T-helper 2 cell (primary cell): ENCODE measurements at regions not wholly inside any gene's neighbourhood (a gene's known extent, or its start where the extent isn't known, plus 50 kb on each side); places are given as distances from the start of the nearest gene placed in this dataset.
A peak's percentile ranks its signal among the peaks of the same experiment; 100 is the strongest.
"Not testable (repeated sequence)": the region's sequence is repeated elsewhere in the genome, so short reads cannot be mapped to it uniquely, and the experiment has no call there.

Experiments used
- DNase-seq, 5 experiments: peaks; one replicate each; pipeline versions ENCODE4 v3.0.0 to v3.0.0-alpha.2; 2012 to 2022

DNA sequence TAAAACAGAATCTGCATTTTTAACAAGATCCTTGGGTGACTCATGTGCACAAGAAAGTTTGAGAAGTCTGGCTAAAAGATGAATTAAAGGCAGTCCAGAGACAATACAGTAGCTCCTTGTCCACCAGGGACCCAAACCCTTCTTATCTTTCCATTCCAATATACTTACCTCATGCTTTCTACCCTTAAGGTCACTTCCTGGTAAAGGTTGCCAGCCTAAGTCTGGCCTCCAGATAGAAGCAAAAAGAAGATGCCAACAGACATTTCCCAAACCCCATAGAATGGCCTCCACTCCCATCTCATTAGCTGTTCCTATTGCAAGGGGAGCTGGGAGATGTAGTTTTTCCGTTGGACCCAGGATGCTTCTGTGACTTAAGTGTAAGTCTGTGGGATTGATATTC lies 101.4 kb upstream of the XYLT1 start:
- DNase-seq = no peak

- DNase-seq = no peak
Measured at GRCh38 chr16:17571499-17572093, 100.8 kb upstream of the XYLT1 start.

DNA sequence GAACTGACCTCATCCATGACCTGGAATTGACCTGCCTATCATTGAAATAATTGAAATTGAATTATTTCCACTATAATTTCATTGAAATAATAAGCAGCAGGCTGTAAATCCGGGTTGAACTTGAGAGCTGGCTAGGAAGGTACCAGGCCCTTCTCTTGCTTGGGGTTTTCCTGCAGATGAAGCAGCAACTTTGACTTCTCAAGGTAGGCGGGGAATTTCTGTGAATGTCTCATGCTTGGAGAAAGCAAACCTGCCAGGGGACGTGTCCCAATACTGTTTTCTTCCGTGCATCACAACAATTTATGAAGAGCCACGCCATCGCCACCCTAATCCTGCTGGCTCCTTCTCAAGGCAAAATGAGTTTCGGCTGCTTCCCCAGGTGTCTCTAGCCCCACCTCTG lies 97.5 kb upstream of the XYLT1 start:
- DNase-seq = no peak

- DNase-seq = no peak
Measured at GRCh38 chr16:17567455-17567854, 96.7 kb upstream of the XYLT1 start.

GRCh38 chr16:17566656-17567450 lies 96.1 kb upstream of the XYLT1 start:
- DNase-seq = no peak

- no peak for DNase-seq
Measured at GRCh38 chr16:17566075-17566474, 95.3 kb upstream of the XYLT1 start.

- DNase-seq = no peak
Measured at GRCh38 chr16:17565605-17566004, 94.8 kb upstream of the XYLT1 start.

DNA sequence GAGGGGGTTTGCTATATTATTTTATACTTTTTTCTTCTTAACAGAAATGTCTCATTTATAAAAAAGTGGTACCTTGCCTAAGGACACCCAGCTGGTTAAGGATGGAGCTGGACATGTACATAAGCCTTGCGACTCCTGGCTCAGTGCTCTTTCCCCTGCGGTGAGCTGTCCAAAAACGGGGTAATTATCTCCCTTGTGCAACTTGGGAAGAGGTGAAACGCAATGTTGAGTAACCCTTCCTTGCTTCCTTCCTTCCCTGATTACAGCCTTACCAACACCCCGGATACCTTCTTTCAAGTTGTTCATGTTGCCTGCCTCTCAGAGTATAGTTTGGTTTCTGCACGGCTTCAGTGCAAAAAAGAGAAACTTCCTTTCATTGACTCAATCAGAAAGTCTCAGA lies 94.1 kb upstream of the XYLT1 start:
- no peak for DNase-seq

GRCh38 chr16:17563323-17564091 lies 92.7 kb upstream of the XYLT1 start:
- no peak for DNase-seq

DNA sequence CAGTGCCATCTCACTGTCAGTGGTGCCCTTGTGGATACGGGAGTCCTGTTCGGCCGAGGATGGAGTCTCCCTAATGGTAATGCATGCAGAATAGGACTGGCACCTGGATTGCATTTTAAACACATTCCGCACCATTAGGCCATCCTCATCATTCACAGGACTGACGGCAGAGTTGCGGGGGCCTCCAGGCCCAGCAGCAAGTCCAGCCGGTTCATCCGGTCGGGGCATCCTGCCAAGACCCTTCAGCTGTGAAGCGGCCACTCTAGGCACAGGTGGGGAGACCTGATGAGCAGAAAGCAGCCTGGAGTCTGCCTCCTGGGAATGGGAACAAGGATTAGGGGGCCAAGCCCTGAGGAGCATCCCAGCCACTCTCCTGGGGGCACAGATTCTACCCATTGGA lies 90.3 kb upstream of the XYLT1 start:
- no peak for DNase-seq

GRCh38 chr16:17560548-17560947 lies 89.8 kb upstream of the XYLT1 start:
- DNase-seq = no peak

- DNase-seq = no peak
Measured at GRCh38 chr16:17559394-17559793, 88.6 kb upstream of the XYLT1 start.

GRCh38 chr16:17557949-17558348 lies 87.2 kb upstream of the XYLT1 start:
- no peak for DNase-seq

DNA sequence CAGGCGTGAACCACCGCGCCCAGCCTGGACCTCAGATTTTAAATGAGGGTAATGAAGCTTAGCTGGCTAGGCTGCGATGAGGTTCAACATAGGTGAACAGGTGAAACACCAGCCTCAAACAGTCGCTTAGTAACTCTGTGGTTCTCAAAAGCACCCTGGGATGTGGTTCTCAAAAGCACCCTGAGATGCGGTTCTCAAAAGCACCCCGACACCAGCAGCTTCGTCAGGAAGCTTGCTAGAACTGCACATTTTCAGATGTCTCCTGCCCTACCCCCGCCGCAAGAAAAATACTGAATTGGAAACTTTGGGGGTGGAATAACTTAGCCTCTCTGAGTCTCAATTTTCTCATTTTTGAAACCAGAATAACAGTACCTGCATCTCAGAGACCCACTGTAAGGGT lies 86.7 kb upstream of the XYLT1 start:
- DNase-seq = peak in 1 of 5 experiments; percentile 45

DNA sequence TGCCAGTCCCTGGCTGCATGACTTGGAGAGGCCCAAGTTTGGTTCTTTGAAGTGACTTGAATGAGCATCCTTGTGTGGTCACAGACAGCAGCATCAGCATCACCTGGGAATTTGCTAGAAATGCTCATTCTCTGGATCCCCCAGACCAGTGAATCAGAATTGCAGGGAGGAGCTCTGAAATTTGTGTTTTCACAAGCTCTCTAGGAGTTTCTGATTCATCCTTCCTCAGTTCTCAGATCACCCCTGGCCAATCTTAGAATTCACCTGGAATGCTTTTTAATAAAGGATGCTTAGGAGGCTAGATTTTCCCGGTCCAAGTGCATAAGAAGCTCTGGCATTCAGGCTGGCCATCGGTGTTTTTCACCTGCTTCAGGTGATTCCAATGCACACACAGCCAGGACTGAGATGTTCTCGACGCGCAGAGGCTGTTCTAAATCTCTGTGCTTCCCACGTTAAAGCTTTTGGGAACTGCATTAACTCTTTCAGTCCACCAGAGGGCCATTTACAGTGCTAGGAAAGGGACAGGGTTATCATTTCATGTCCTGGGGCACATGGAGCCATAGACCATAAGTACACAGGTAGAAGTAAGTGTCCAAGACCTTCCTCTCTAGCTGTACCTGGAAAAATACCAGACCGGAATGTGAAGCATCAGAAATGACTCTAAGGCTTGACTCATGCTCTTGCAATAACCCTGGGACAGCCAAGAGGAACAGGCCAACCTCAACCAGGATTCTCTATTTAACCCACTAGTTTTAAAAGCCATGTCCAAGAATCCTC lies 85.7 kb upstream of the XYLT1 start:
- DNase-seq = peak in 1 of 5 experiments; percentile 25

DNA sequence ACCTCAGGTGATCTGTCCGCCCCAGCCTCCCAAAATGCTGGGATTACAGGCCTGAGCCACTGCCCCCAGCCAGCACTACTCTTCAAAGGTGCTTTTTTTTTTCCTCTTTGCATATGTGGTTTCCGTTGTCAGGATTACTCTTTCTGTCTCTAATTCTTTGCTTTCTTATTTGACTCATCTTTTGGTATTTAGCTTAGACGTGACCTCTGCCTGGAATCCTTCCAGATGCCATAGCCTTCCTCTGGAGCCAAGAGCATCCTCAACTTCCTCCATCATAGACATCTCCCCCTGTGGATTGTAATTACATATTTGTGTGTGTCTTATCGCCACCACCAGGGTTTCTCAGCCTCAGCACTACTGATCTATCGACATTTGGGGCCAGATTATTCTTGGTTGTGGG lies 84.4 kb upstream of the XYLT1 start:
- peak in 1 of 5 experiments; percentile 0 for DNase-seq

DNA sequence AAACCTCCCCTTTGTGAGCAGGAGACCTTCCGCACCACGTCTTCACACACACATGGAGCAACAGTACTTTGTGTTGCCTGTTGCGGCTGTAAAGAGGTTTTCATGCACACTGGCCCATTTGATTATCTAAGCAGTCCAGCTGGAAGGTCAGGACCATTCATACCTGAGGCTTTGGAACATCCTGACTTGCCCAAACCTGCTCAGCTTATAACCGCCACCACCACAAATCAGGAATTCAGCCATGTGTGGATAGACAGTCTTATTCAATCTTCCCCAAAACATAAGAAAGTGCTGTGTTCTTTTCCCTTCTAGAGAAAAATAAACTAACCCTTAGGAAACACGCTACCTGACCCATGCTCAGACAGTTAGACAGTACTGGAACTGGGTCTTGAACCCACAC lies 81.6 kb upstream of the XYLT1 start:
- no peak for DNase-seq

DNA sequence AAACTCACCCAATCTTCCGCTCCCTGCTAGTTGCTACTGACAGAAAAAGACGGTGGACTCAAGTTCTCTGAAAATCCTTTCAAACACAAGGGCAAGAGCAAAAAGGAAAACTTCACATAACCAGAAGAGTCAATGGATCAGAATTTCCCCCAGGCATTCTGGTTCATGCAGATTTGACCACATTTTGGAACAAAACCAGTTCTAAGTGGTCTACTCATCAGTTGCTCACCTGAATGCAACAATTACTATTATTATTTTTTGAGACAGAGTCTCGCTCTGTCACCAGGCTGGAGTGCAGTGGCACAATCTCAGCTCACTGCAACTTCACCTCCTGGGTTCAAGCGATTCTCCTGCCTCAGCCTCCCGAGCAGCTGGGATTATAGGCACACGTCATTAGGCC lies 80.9 kb upstream of the XYLT1 start:
- not testable (repeated sequence) for DNase-seq

DNA sequence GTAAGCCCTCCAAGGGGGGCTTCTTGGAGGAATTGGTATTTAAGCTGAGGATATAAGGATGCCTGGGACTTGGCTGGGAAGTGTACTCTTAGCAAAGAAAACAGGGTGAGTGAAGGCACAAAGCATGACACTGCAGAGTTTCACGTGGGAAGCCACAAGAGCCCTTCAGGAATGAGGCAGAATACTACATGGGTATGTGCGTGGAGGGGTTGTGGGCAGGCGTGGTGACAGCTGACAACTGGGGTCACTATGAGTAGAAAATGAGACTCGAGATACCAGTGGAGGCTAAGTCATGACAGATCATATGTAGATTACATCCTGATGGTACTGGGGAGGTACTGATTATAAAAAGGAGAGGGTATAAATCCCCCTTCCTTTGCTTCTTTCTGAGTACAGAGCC lies 78.1 kb upstream of the XYLT1 start:
- no peak for DNase-seq

- no peak for DNase-seq
Measured at GRCh38 chr16:17544785-17545184, 74.0 kb upstream of the XYLT1 start.

DNA sequence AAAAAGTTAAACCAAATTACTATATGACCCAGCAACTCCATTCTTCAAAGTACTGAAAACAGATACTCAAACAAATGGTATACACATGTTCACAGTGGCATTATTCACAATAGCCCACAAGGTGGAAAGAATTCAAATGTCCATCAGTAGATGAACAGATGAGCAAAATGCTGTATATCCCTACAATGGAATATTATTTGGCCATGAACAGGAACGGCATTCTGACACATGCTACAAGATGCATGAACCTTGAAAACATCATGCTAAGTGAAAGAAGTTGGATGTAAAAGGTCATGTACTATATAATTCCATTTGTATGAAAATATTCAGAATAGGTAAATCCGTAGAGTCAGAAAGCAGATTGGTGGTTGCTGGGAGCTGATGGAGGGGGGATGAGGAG lies 73.5 kb upstream of the XYLT1 start:
- no peak for DNase-seq

- DNase-seq = no peak
Measured at GRCh38 chr16:17543073-17543472, 72.3 kb upstream of the XYLT1 start.

- no peak for DNase-seq
Measured at GRCh38 chr16:17541324-17541723, 70.6 kb upstream of the XYLT1 start.
